OCI-LY7 (cell line): ENCODE measurements at regions not wholly inside any gene's neighbourhood (a gene's known extent, or its start where the extent isn't known, plus 50 kb on each side); places are given as distances from the start of the nearest gene placed in this dataset.

Source experiments
- BruUV-seq: library from RNA; stranded (reverse); fragments of 400-500 nt; replicated peaks from 2 replicates; lab custom pipeline; 2021; lab: Mats Ljungman, UMichigan
- CTCF ChIA-PET: fragments of 300-600 bp; sonication (Branson Sonifier 250); formaldehyde crosslinking; loops from one replicate; lab custom pipeline; 2022; ENCODE audit warnings: antibody characterized with exemption; ENCODE audit not compliant: unreplicated experiment; lab: Charles Lee
- POLR2A ChIA-PET: fragments of 300-600 bp; sonication (Branson Sonifier 250); formaldehyde crosslinking; loops from one replicate; lab custom pipeline; 2022; ENCODE audit warnings: antibody characterized with exemption; lab: Charles Lee
- DNase-seq: peaks from one replicate; pipeline ENCODE4 v3.0.0-alpha.2; 2015; ENCODE audit warnings: low spot score
- H2AFZ ChIP-seq: fragments of 200-600 bp; sonication (generic), shearing (Covaris generic); 2 replicates; pipeline ENCODE4 v1.6.1; 2014; ENCODE audit warnings: mild to moderate bottlenecking, antibody characterized with exemption, low read length, moderate library complexity
- H3K27ac ChIP-seq: fragments of 200-600 bp; sonication (generic); 2 replicates; pipeline ENCODE4 v1.5.1; 2014; ENCODE audit warnings: mixed run types, low read depth, mild to moderate bottlenecking, moderate library complexity, low read length, inconsistent platforms; ENCODE audit not compliant: poor library complexity, severe bottlenecking
- H3K36me3 ChIP-seq: fragments of 200-600 bp; sonication (generic); 2 replicates; pipeline ENCODE4 v1.6.1; 2014; ENCODE audit warnings: mild to moderate bottlenecking, antibody characterized with exemption, low read length, moderate library complexity, mixed read lengths; ENCODE audit not compliant: insufficient read depth
- H3K4me1 ChIP-seq: fragments of 200-600 bp; sonication (generic); 2 replicates; pipeline ENCODE4 v1.5.1; 2014; ENCODE audit warnings: mild to moderate bottlenecking, low read length; ENCODE audit not compliant: insufficient read depth, poor library complexity, severe bottlenecking
- H3K4me2 ChIP-seq: fragments of 200-600 bp; sonication (generic); 2 replicates; pipeline ENCODE4 v1.6.1; 2014; ENCODE audit warnings: mild to moderate bottlenecking, low read length
- H3K4me3 ChIP-seq: fragments of 200-600 bp; sonication (generic); 2 replicates; pipeline ENCODE4 v1.5.1; 2014; ENCODE audit warnings: mild to moderate bottlenecking, low read depth, low read length; ENCODE audit not compliant: poor library complexity, severe bottlenecking
- H3K79me2 ChIP-seq: fragments of 200-600 bp; sonication (generic); 2 replicates; pipeline ENCODE4 v1.6.1; 2016; ENCODE audit warnings: low read depth, mild to moderate bottlenecking, low read length, moderate library complexity, mixed read lengths; ENCODE audit not compliant: insufficient read depth
- H3K9me2 ChIP-seq: fragments of 200-600 bp; sonication (generic); 2 replicates; pipeline ENCODE4 v1.6.1; 2016; ENCODE audit warnings: mild to moderate bottlenecking, low read length, mixed read lengths; ENCODE audit not compliant: insufficient read depth
- H3K9me3 ChIP-seq: fragments of 200-600 bp; sonication (generic); 2 replicates; pipeline ENCODE4 v1.6.1; 2014; ENCODE audit warnings: mild to moderate bottlenecking, mixed run types, low read length, mixed read lengths
- H4K20me1 ChIP-seq: fragments of 200-600 bp; sonication (generic); 2 replicates; pipeline ENCODE4 v1.6.1; 2014; ENCODE audit warnings: mild to moderate bottlenecking, antibody characterized with exemption, low read length, moderate library complexity, mixed read lengths; ENCODE audit not compliant: insufficient read depth
- CTCF ChIP-seq: fragments of 200-600 bp; sonication (generic); conservative IDR thresholded peaks from 2 replicates; pipeline ENCODE4 v1.5.1; 2014; ENCODE audit warnings: mild to moderate bottlenecking, antibody characterized with exemption, low read length, moderate library complexity, mixed read lengths
- EZH2phosphoT487 ChIP-seq: fragments of 200-600 bp; sonication (generic); IDR thresholded peaks from 2 replicates; pipeline ENCODE4 v1.6.1; 2018; ENCODE audit warnings: low read depth, borderline replicate concordance, mild to moderate bottlenecking, mixed run types, antibody characterized with exemption, low read length, moderate library complexity, mixed read lengths
- intact Hi-C: fragments of 100-400 bp; cut with micrococcal nuclease; formaldehyde crosslinking; loops from one replicate; pipeline ENCODE4 v1.10.0; 2022; ENCODE audit not compliant: unreplicated experiment

GRCh38 chr17:53122966-53123365, 699.8 kb upstream of the KIF2B start:
- ChIA-PET POLR2A (no interaction called here), CTCF (no interaction called here)
- BruUV-seq, result no TSS peak
- H2AFZ ChIP-seq, result no peak overlapping the region
- no peaks in the 10 kb centered on the region for H3K9me3 ChIP-seq
- no peak overlapping the region for H3K4me3 ChIP-seq
- no peaks in the 10 kb centered on the region for H3K79me2 ChIP-seq
- TF ChIP-seq EZH2phosphoT487 (no peak), CTCF (no peak)
- H3K4me1 ChIP-seq, result no peaks in the 10 kb centered on the region
- no peaks in the 10 kb centered on the region for H4K20me1 ChIP-seq
- no peak for DNase-seq
- H3K36me3 ChIP-seq, result no peaks in the 10 kb centered on the region
- H3K27ac ChIP-seq, result no peak overlapping the region
- H3K9me2 ChIP-seq, result no peaks in the 10 kb centered on the region
- intact Hi-C loops, result no loop called here
- H3K4me2 ChIP-seq, result no peak overlapping the region

GRCh38 chr17:53119773-53120172, 703.0 kb upstream of the KIF2B start:
- no peak overlapping the region for H3K4me3 ChIP-seq
- ChIA-PET POLR2A (no interaction called here), CTCF (no interaction called here)
- no peak overlapping the region for H3K27ac ChIP-seq
- H3K4me2 ChIP-seq, result no peak overlapping the region
- H2AFZ ChIP-seq, result no peak overlapping the region
- no peaks in the 10 kb centered on the region for H4K20me1 ChIP-seq
- no peaks in the 10 kb centered on the region for H3K9me2 ChIP-seq
- intact Hi-C loops, result no loop called here
- H3K9me3 ChIP-seq, result no peaks in the 10 kb centered on the region
- no peak for DNase-seq
- H3K4me1 ChIP-seq, result no peaks in the 10 kb centered on the region
- no TSS peak for BruUV-seq
- H3K79me2 ChIP-seq, result no peaks in the 10 kb centered on the region
- H3K36me3 ChIP-seq, result no peaks in the 10 kb centered on the region
- TF ChIP-seq CTCF (no peak), EZH2phosphoT487 (no peak)

GRCh38 chr17:53118948-53119347, 703.8 kb upstream of the KIF2B start:
- H3K79me2 ChIP-seq, result no peaks in the 10 kb centered on the region
- no peak for DNase-seq
- TF ChIP-seq CTCF (no peak), EZH2phosphoT487 (no peak)
- ChIA-PET CTCF (no interaction called here), POLR2A (no interaction called here)
- no peaks in the 10 kb centered on the region for H3K36me3 ChIP-seq
- no TSS peak for BruUV-seq
- H3K4me1 ChIP-seq, result no peaks in the 10 kb centered on the region
- no peaks in the 10 kb centered on the region for H3K9me3 ChIP-seq
- no peaks in the 10 kb centered on the region for H4K20me1 ChIP-seq
- H3K4me2 ChIP-seq, result no peak overlapping the region
- H3K9me2 ChIP-seq, result no peaks in the 10 kb centered on the region
- H3K27ac ChIP-seq, result no peak overlapping the region
- H3K4me3 ChIP-seq, result no peak overlapping the region
- H2AFZ ChIP-seq, result no peak overlapping the region
- intact Hi-C loops, result no loop called here
